Natural killer cell (primary cell): ENCODE measurements at regions not wholly inside any gene's neighbourhood (a gene's known extent, or its start where the extent isn't known, plus 50 kb on each side); places are given as distances from the start of the nearest gene placed in this dataset.

Source experiments
- ATAC-seq, 3 donors: fragments of 150-1000 bp in 2 of 3; fragments of 200-7000 bp in 1 of 3; cut with Tn5 transposase; 1 replicate in 1 of 3; 2 replicates in 2 of 3; pipeline ENCODE4 v1.10.0; 2021; ENCODE audit warnings: mild to moderate bottlenecking in 2 of 3, moderate library complexity in 2 of 3
- DNase-seq, 2 donors: peaks; one replicate each; pipeline versions ENCODE4 v3.0.0 to v3.0.0-alpha.2; 2013 to 2021; ENCODE audit warnings: mixed read lengths in 1 of 2
- H3K27ac ChIP-seq: one replicate; pipeline ENCODE4 v1.5.1; 2013; ENCODE audit warnings: mild to moderate bottlenecking, low read length
- H3K27me3 ChIP-seq: one replicate; pipeline ENCODE4 v1.6.1; 2013; ENCODE audit warnings: low read length; ENCODE audit not compliant: control insufficient read depth, insufficient read depth
- H3K36me3 ChIP-seq: one replicate; pipeline ENCODE4 v1.6.1; 2013; ENCODE audit warnings: low read length; ENCODE audit not compliant: control insufficient read depth, insufficient read depth
- H3K4me1 ChIP-seq: one replicate; pipeline ENCODE4 v1.6.1; 2013; ENCODE audit warnings: low read length; ENCODE audit not compliant: control insufficient read depth, insufficient read depth
- H3K4me3 ChIP-seq: one replicate; pipeline ENCODE4 v1.5.1; 2013; ENCODE audit warnings: low read length
- H3K9me3 ChIP-seq: one replicate; pipeline ENCODE4 v1.6.1; 2013; ENCODE audit warnings: low read length; ENCODE audit not compliant: control insufficient read depth, insufficient read depth
- H3K27ac Mint-ChIP-seq, 2 donors: one replicate each; pipeline ENCODE4 v1.8.0; 2022; ENCODE audit warnings: mild to moderate bottlenecking in 2 of 2, mixed read lengths in 2 of 2, moderate library complexity in 1 of 2
- H3K27me3 Mint-ChIP-seq, 2 donors: one replicate each; pipeline ENCODE4 v1.8.0; 2022; ENCODE audit warnings: low read depth in 2 of 2, mixed read lengths in 2 of 2
- H3K36me3 Mint-ChIP-seq: one replicate; pipeline ENCODE4 v1.8.0; 2022; ENCODE audit warnings: mixed read lengths
- H3K4me1 Mint-ChIP-seq, 2 donors: one replicate each; pipeline ENCODE4 v1.8.0; 2022; ENCODE audit warnings: mixed read lengths in 2 of 2
- H3K4me3 Mint-ChIP-seq: one replicate; pipeline ENCODE4 v1.8.0; 2022; ENCODE audit warnings: mild to moderate bottlenecking, moderate library complexity, mixed read lengths
- H3K9me3 Mint-ChIP-seq, 2 donors: one replicate each; pipeline ENCODE4 v1.8.0; 2022; ENCODE audit warnings: mixed read lengths in 2 of 2
- CTCF ChIP-seq: fragments of 200-600 bp; IDR thresholded peaks from one replicate; pipeline ENCODE4 v1.8.0; 2022; ENCODE audit warnings: antibody characterized with exemption
- WGBS: methylation state at CpG from one replicate; pipeline ENCODE4 v1.1.7; 2013; ENCODE audit warnings: missing lambda C conversion rate; ENCODE audit not compliant: insufficient coverage; 5-methylcytosine and 5-hydroxymethylcytosine counted together
- intact Hi-C: fragments of 100-400 bp; cut with micrococcal nuclease; formaldehyde crosslinking; loops from one replicate; pipeline ENCODE4 v1.14.2; 2022

- H3K4me1 ChIP-seq: no peaks in the 10 kb centered on the region
- Mint-ChIP-seq H3K9me3 (no peaks in the 10 kb centered on the region), H3K4me3 (no peak overlapping the region), H3K36me3 (no peaks in the 10 kb centered on the region), H3K4me1 (no peaks in the 10 kb centered on the region), H3K27ac (no peak overlapping the region), H3K27me3 (peaks cover 26 to 27% of the 10 kb centered on the region in 2 donors)
- H3K36me3 ChIP-seq: no peaks in the 10 kb centered on the region
- DNase-seq (no peak), ATAC-seq (no peak)
- no peaks in the 10 kb centered on the region for H3K9me3 ChIP-seq
- intact Hi-C loops: no loop called here
- H3K27ac ChIP-seq: no peak overlapping the region
- no peak overlapping the region for H3K4me3 ChIP-seq
- WGBS: 67% methylated on average over 2 of the region's 4 CpGs
- no peak for TF ChIP-seq CTCF
- no peaks in the 10 kb centered on the region for H3K27me3 ChIP-seq
These were observed 81.8 kb upstream of the LHX1 start for GRCh38 chr17:36855459-36855858.

GRCh38 chr17:36856222-36856621 lies 81.1 kb upstream of the LHX1 start:
- TF ChIP-seq CTCF: no peak
- ATAC-seq (no peak), DNase-seq (no peak)
- Histone ChIP-seq H3K4me3 (no peak overlapping the region), H3K27ac (no peak overlapping the region), H3K36me3 (no peaks in the 10 kb centered on the region), H3K4me1 (no peaks in the 10 kb centered on the region), H3K27me3 (no peaks in the 10 kb centered on the region), H3K9me3 (no peaks in the 10 kb centered on the region)
- Mint-ChIP-seq H3K9me3 (no peaks in the 10 kb centered on the region), H3K4me1 (no peaks in the 10 kb centered on the region), H3K27me3 (peaks cover 26 to 27% of the 10 kb centered on the region in 2 donors), H3K36me3 (no peaks in the 10 kb centered on the region), H3K27ac (no peak overlapping the region), H3K4me3 (no peak overlapping the region)
- intact Hi-C loops: no loop called here
- WGBS: 86% methylated on average over 7 of the region's 7 CpGs

GRCh38 chr17:36856903-36857381 lies 80.3 kb upstream of the LHX1 start:
- Mint-ChIP-seq H3K9me3 (no peaks in the 10 kb centered on the region), H3K27ac (no peak overlapping the region), H3K4me1 (no peaks in the 10 kb centered on the region), H3K36me3 (no peaks in the 10 kb centered on the region), H3K27me3 (peaks cover 22 to 24% of the 10 kb centered on the region in 2 donors), H3K4me3 (no peak overlapping the region)
- H3K9me3 ChIP-seq: no peaks in the 10 kb centered on the region
- intact Hi-C loops: no loop called here
- H3K4me3 ChIP-seq: no peak overlapping the region
- ATAC-seq: no peak
- 82% methylated on average over 16 of the region's 16 CpGs for WGBS
- DNase-seq: no peak
- H3K27ac ChIP-seq: no peak overlapping the region
- no peaks in the 10 kb centered on the region for H3K36me3 ChIP-seq
- TF ChIP-seq CTCF: no peak
- no peaks in the 10 kb centered on the region for H3K4me1 ChIP-seq
- H3K27me3 ChIP-seq: no peaks in the 10 kb centered on the region

- Histone ChIP-seq H3K4me1 (no peaks in the 10 kb centered on the region), H3K9me3 (no peaks in the 10 kb centered on the region), H3K27ac (no peak overlapping the region), H3K36me3 (no peaks in the 10 kb centered on the region), H3K4me3 (no peak overlapping the region), H3K27me3 (no peaks in the 10 kb centered on the region)
- Mint-ChIP-seq H3K36me3 (no peaks in the 10 kb centered on the region), H3K4me1 (no peaks in the 10 kb centered on the region), H3K27ac (no peak overlapping the region), H3K9me3 (no peaks in the 10 kb centered on the region), H3K27me3 (peaks cover 15 to 23% of the 10 kb centered on the region in 2 donors), H3K4me3 (no peak overlapping the region)
- intact Hi-C loops: no loop called here
- no peak for ATAC-seq
- 67% methylated on average over 13 of the region's 13 CpGs for WGBS
- no peak for DNase-seq
- TF ChIP-seq CTCF: no peak
These were observed 79.6 kb upstream of the LHX1 start for GRCh38 chr17:36857698-36858097.
